C4-2B (cell line): ENCODE measurements at regions not wholly inside any gene's neighbourhood (a gene's known extent, or its start where the extent isn't known, plus 50 kb on each side); places are given as distances from the start of the nearest gene placed in this dataset.

Experiments used
- ZFX ChIP-seq: fragments of 450-650 bp; IDR thresholded peaks from 2 replicates; pipeline ENCODE4 v1.6.1; 2017
- TF ChIP-seq, protein P1 (sequence below): fragments of 450-650 bp; conservative IDR thresholded peaks from 2 replicates; pipeline ENCODE4 v1.5.1; 2017; ENCODE audit warnings: mild to moderate bottlenecking

DNA sequence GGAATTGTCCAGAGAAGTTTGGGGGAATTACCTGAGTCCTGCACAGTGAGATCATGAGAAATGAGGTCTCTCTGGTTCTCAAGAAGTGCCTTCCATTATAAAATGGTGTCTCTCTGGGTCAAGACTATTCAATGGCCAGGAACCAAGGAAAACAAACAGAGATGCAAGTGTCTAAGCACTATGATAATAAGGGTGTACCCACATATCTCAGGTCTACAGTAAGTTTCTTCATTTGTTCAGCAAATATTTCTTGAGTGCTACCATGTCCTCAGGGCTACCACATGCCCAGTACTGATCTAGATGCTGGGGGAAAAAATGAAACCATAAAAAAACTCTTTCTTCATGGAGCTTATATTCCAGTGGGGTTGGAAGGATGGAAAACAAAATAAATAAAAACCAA lies 170.0 kb downstream of the ACKR3 start:
- TF ChIP-seq, protein P1, sequence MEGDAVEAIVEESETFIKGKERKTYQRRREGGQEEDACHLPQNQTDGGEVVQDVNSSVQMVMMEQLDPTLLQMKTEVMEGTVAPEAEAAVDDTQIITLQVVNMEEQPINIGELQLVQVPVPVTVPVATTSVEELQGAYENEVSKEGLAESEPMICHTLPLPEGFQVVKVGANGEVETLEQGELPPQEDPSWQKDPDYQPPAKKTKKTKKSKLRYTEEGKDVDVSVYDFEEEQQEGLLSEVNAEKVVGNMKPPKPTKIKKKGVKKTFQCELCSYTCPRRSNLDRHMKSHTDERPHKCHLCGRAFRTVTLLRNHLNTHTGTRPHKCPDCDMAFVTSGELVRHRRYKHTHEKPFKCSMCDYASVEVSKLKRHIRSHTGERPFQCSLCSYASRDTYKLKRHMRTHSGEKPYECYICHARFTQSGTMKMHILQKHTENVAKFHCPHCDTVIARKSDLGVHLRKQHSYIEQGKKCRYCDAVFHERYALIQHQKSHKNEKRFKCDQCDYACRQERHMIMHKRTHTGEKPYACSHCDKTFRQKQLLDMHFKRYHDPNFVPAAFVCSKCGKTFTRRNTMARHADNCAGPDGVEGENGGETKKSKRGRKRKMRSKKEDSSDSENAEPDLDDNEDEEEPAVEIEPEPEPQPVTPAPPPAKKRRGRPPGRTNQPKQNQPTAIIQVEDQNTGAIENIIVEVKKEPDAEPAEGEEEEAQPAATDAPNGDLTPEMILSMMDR: no peak
- TF ChIP-seq ZFX: no peak
